GM23248 (cell line): ENCODE measurements at regions not wholly inside any gene's neighbourhood (a gene's known extent, or its start where the extent isn't known, plus 50 kb on each side); places are given as distances from the start of the nearest gene placed in this dataset.

Experiments used
- EZH2 ChIP-seq: fragments of 200-600 bp; sonication (generic); IDR thresholded peaks from 2 replicates; pipeline ENCODE4 v1.6.1; 2018; ENCODE audit warnings: antibody characterized with exemption, mild to moderate bottlenecking; ENCODE audit not compliant: insufficient read depth, poor library complexity, severe bottlenecking
- EZH2phosphoT487 ChIP-seq: fragments of 200-600 bp; sonication (generic); IDR thresholded peaks from 2 replicates; pipeline ENCODE4 v1.6.1; 2018; ENCODE audit warnings: antibody characterized with exemption, moderate library complexity, mild to moderate bottlenecking, low read depth; ENCODE audit not compliant: insufficient read depth

DNA sequence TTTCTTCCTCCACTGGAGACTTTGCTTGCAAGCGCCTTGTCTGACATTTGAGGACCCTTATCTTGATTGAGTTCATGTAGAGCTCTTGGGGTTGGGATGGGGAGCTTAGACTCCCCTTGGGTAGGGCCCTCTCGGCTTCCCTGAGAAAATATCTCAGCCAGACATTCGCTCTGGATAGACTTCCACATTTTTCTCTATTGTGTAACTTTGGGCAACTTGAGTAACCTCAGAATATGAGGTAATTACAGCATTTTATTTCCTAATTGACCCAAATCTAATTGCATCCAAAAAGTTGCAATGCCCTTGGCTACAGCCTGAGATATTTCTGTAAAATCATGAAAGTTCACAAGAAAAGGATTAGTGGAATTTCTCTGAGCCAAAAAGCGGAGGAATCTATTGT lies 102.8 kb upstream of the MXRA5 start:
- TF ChIP-seq EZH2phosphoT487 (no peak), EZH2 (no peak)
